ENCODE measurements at regions not wholly inside any gene's neighbourhood (a gene's known extent, or its start where the extent isn't known, plus 50 kb on each side); places are given as distances from the start of the nearest gene placed in this dataset.
"Not testable (repeated sequence)": the region's sequence is repeated elsewhere in the genome, so short reads cannot be mapped to it uniquely, and the experiment has no call there.

GRCh38 chr2:16203069-16203468 is 262.7 kb downstream of the MYCN start:
- no peak for TF ChIP-seq CTCF (IDR thresholded peaks at IDR 0.05; ENCODE audit: insufficient read depth, low read length, poor library complexity, severe bottlenecking)
- Histone ChIP-seq H3K36me3 (ENCODE audit: control insufficient read depth, insufficient read depth, low read length) (no peaks in the 10 kb centered on the region), H3K27me3 (replicated peaks; ENCODE audit: control insufficient read depth, insufficient read depth, low read length) (no peaks in the 10 kb centered on the region; the same call in 1 of the 2 replicates), H3K4me3 (replicated peaks; ENCODE audit: low read depth, low read length) (no peak overlapping the region)
- no peak for DNase-seq (ENCODE audit: extremely low read depth, insufficient read length)

GRCh38 chr2:16202266-16203020 is 262.1 kb downstream of the MYCN start:
- Histone ChIP-seq H3K27me3 (replicated peaks; ENCODE audit: control insufficient read depth, insufficient read depth, low read length) (no peaks in the 10 kb centered on the region; the same call in 1 of the 2 replicates), H3K4me3 (replicated peaks; ENCODE audit: low read depth, low read length) (no peak overlapping the region), H3K36me3 (ENCODE audit: control insufficient read depth, insufficient read depth, low read length) (no peaks in the 10 kb centered on the region)
- no peak for DNase-seq (ENCODE audit: extremely low read depth, insufficient read length)
- TF ChIP-seq CTCF (IDR thresholded peaks at IDR 0.05; ENCODE audit: insufficient read depth, low read length, poor library complexity, severe bottlenecking): no peak

GRCh38 chr2:16201848-16202247 is 261.5 kb downstream of the MYCN start:
- no peak for TF ChIP-seq CTCF (IDR thresholded peaks at IDR 0.05; ENCODE audit: insufficient read depth, low read length, poor library complexity, severe bottlenecking)
- Histone ChIP-seq H3K36me3 (ENCODE audit: control insufficient read depth, insufficient read depth, low read length) (no peaks in the 10 kb centered on the region), H3K4me3 (replicated peaks; ENCODE audit: low read depth, low read length) (no peak overlapping the region), H3K27me3 (replicated peaks; ENCODE audit: control insufficient read depth, insufficient read depth, low read length) (no peaks in the 10 kb centered on the region; the same call in 1 of the 2 replicates)
- no peak for DNase-seq (ENCODE audit: extremely low read depth, insufficient read length)

GRCh38 chr2:16200554-16201193 is 260.3 kb downstream of the MYCN start:
- no peaks in the 10 kb centered on the region for H3K36me3 ChIP-seq (ENCODE audit: control insufficient read depth, insufficient read depth, low read length)
- DNase-seq (ENCODE audit: extremely low read depth, insufficient read length): no peak
- TF ChIP-seq CTCF (IDR thresholded peaks at IDR 0.05; ENCODE audit: insufficient read depth, low read length, poor library complexity, severe bottlenecking): no peak
- H3K27me3 ChIP-seq (replicated peaks; ENCODE audit: control insufficient read depth, insufficient read depth, low read length): no peaks in the 10 kb centered on the region; the same call in 1 of the 2 replicates
- no peak overlapping the region for H3K4me3 ChIP-seq (replicated peaks; ENCODE audit: low read depth, low read length)

- TF ChIP-seq CTCF (IDR thresholded peaks at IDR 0.05; ENCODE audit: insufficient read depth, low read length, poor library complexity, severe bottlenecking): no peak
- H3K36me3 ChIP-seq (ENCODE audit: control insufficient read depth, insufficient read depth, low read length): no peaks in the 10 kb centered on the region
- no peak for DNase-seq (ENCODE audit: extremely low read depth, insufficient read length)
- H3K4me3 ChIP-seq (replicated peaks; ENCODE audit: low read depth, low read length): no peak overlapping the region
- no peaks in the 10 kb centered on the region for H3K27me3 ChIP-seq (replicated peaks; ENCODE audit: control insufficient read depth, insufficient read depth, low read length)
Measured at GRCh38 chr2:16199882-16200553, 259.7 kb downstream of the MYCN start.

- not testable (repeated sequence) for H3K4me3 ChIP-seq (replicated peaks; ENCODE audit: low read depth, low read length); H3K27me3 ChIP-seq (replicated peaks; ENCODE audit: control insufficient read depth, insufficient read depth, low read length); H3K36me3 ChIP-seq (ENCODE audit: control insufficient read depth, insufficient read depth, low read length); DNase-seq (ENCODE audit: extremely low read depth, insufficient read length)
Measured at GRCh38 chr2:16199241-16199640, 258.9 kb downstream of the MYCN start.
